Spleen (tissue), 11 donors: ENCODE measurements at regions not wholly inside any gene's neighbourhood (a gene's known extent, or its start where the extent isn't known, plus 50 kb on each side); places are given as distances from the start of the nearest gene placed in this dataset.
"Not testable (repeated sequence)": the region's sequence is repeated elsewhere in the genome, so short reads cannot be mapped to it uniquely, and the experiment has no call there.

Source experiments
- DNase-seq: peaks from one replicate; pipeline ENCODE4 v3.0.0-alpha.2; 2020
- H3K27ac ChIP-seq, 8 donors: fragments of 200-600 bp; sonication (generic) in 7 of 8; 1 replicate in 4 of 8; 2 replicates in 4 of 8; pipeline versions ENCODE4 v1.5.0 to v1.8.0; 2016 to 2021; ENCODE audit warnings: inconsistent platforms in 4 of 8, mild to moderate bottlenecking in 4 of 8, moderate library complexity in 1 of 8
- H3K27me3 ChIP-seq, 7 donors: fragments of 200-600 bp; sonication (generic) in 6 of 7; replicated peaks in 1 of 7; 1 replicate in 4 of 7; 2 replicates in 3 of 7; pipeline versions ENCODE4 v1.5.0 to v1.8.0; 2016 to 2021; ENCODE audit warnings: inconsistent platforms in 3 of 7, mild to moderate bottlenecking in 1 of 7
- H3K36me3 ChIP-seq, 6 donors: fragments of 200-600 bp; sonication (generic) in 5 of 6; 1 replicate in 4 of 6; 2 replicates in 2 of 6; pipeline versions ENCODE4 v1.5.0 to v1.8.0; 2016 to 2021; ENCODE audit warnings: inconsistent platforms in 2 of 6
- H3K4me1 ChIP-seq, 6 donors: fragments of 200-600 bp; sonication (generic) in 5 of 6; 1 replicate in 3 of 6; 2 replicates in 3 of 6; pipeline versions ENCODE4 v1.5.0 to v1.8.0; 2016 to 2021; ENCODE audit warnings: inconsistent platforms in 3 of 6
- H3K4me3 ChIP-seq, 8 donors: fragments of 200-600 bp; sonication (generic) in 7 of 8; 1 replicate in 4 of 8; 2 replicates in 4 of 8; pipeline versions ENCODE4 v1.5.0 to v1.8.0; 2016 to 2021; ENCODE audit warnings: inconsistent platforms in 4 of 8, mild to moderate bottlenecking in 4 of 8, moderate library complexity in 2 of 8
- H3K9me3 ChIP-seq, 8 donors: fragments of 200-600 bp; sonication (generic) in 7 of 8; 1 replicate in 4 of 8; 2 replicates in 4 of 8; pipeline versions ENCODE4 v1.5.0 to v1.8.0; 2016 to 2021; ENCODE audit warnings: inconsistent platforms in 4 of 8
- CTCF ChIP-seq, 11 experiments: fragments of 200-600 bp in 7 of 11; fragments of 450-650 bp in 4 of 11; sonication (generic) in 4 of 11; IDR thresholded peaks in 8 of 11; conservative IDR thresholded peaks in 3 of 11; 1 replicate in 7 of 11; 2 replicates in 4 of 11; pipeline versions ENCODE4 v1.4.0 to v1.8.0; 2016 to 2021; ENCODE audit warnings: antibody characterized with exemption in 11 of 11, inconsistent platforms in 4 of 11, mild to moderate bottlenecking in 1 of 11
- POLR2A ChIP-seq, 3 donors: fragments of 450-650 bp; IDR thresholded peaks; one replicate each; pipeline ENCODE4 v1.5.1; 2017; ENCODE audit warnings: antibody characterized with exemption in 3 of 3, mild to moderate bottlenecking in 1 of 3
- POLR2AphosphoS5 ChIP-seq, 3 donors: sonication (generic); formaldehyde crosslinking; IDR thresholded peaks; one replicate each; pipeline ENCODE4 v1.5.1; 2017; ENCODE audit warnings: antibody characterized with exemption in 3 of 3
- WGBS, 5 donors: extraction: QIAGEN DNeasy Blood & Tissue Kit in 3 of 5; methylation state at CpG; one replicate each; pipeline versions ENCODE4 v1.1.5 to v1.1.7; 2013 to 2018; 5-methylcytosine and 5-hydroxymethylcytosine counted together
- intact Hi-C: fragments of 100-400 bp; cut with DNase I; formaldehyde crosslinking; loops from one replicate; pipeline ENCODE4 v1.15.0; 2023; ENCODE audit warnings: low total_unique reads
- donor health status: healthy with polysubstance abuse.
- donor health status: DM: no; HTN: no; CAD: no; lungs with moderate emphysema.
- donor health status: DM: no; HTN: no; CAD: no.
- donor health status: Bipolar disorder and iron deficiency.
- donor health status: healthy.
- donor health status: DM: no; HTN: no; CAD: no.
- donor health status: DM: yes; HTN: yes; CAD: no.

GRCh38 chr11:112620621-112621394, 340.4 kb upstream of the NCAM1 start:
- 42 to 62% (median 48%) methylated on average over 6 to 7 of the region's 7 CpGs for WGBS, 5 donors
- H3K27ac ChIP-seq: peak overlapping the region in 2 of 8 donors; percentile 34 to 56

GRCh38 chr11:112623057-112623456, 338.2 kb upstream of the NCAM1 start:
- H3K4me3 ChIP-seq: no peak overlapping the region
- intact Hi-C loops: no loop called here
- no peaks in the 10 kb centered on the region for H3K4me1 ChIP-seq
- 38 to 54% (median 42%) methylated on average over 1 of the region's 1 CpG for WGBS, 5 donors
- H3K27ac ChIP-seq: no peak overlapping the region
- no peak for DNase-seq
- TF ChIP-seq POLR2A (IDR thresholded peaks at IDR 0.05) (no peak), CTCF (IDR thresholded peaks at IDR 0.05 in 8 of 11, conservative IDR thresholded peaks at IDR 0.05 in 3 of 11) (no peak), POLR2AphosphoS5 (IDR thresholded peaks at IDR 0.05) (no peak)
- peaks cover 0 to 8% (median 0%) of the 10 kb centered on the region in 7 donors for H3K27me3 ChIP-seq
- no peaks in the 10 kb centered on the region for H3K36me3 ChIP-seq
- no peaks in the 10 kb centered on the region for H3K9me3 ChIP-seq

More at GRCh38 chr11:112620621-112621394, 340.4 kb upstream of the NCAM1 start:
- Histone ChIP-seq H3K9me3 (no peaks in the 10 kb centered on the region), H3K4me1 (no peaks in the 10 kb centered on the region), H3K27me3 (peaks cover 0 to 10% (median 0%) of the 10 kb centered on the region in 7 donors), H3K36me3 (no peaks in the 10 kb centered on the region), H3K4me3 (no peak overlapping the region)
- intact Hi-C loops: no loop called here
- DNase-seq: no peak
- TF ChIP-seq CTCF (IDR thresholded peaks at IDR 0.05 in 8 of 11, conservative IDR thresholded peaks at IDR 0.05 in 3 of 11): no peak
- no peak for TF ChIP-seq POLR2A (IDR thresholded peaks at IDR 0.05)
- no peak for TF ChIP-seq POLR2AphosphoS5 (IDR thresholded peaks at IDR 0.05)

GRCh38 chr11:112624431-112624830, 336.8 kb upstream of the NCAM1 start:
- intact Hi-C loops: no loop called here
- Histone ChIP-seq H3K27me3 (peaks cover 0 to 3% (median 0%) of the 10 kb centered on the region in 7 donors), H3K36me3 (no peaks in the 10 kb centered on the region), H3K27ac (no peak overlapping the region), H3K4me1 (no peaks in the 10 kb centered on the region), H3K4me3 (no peak overlapping the region), H3K9me3 (no peaks in the 10 kb centered on the region)
- no peak for DNase-seq
- WGBS, 5 donors: 68 to 80% (median 79%) methylated on average over 4 of the region's 4 CpGs
- TF ChIP-seq POLR2AphosphoS5 (IDR thresholded peaks at IDR 0.05) (no peak), POLR2A (IDR thresholded peaks at IDR 0.05) (no peak), CTCF (IDR thresholded peaks at IDR 0.05 in 8 of 11, conservative IDR thresholded peaks at IDR 0.05 in 3 of 11) (no peak)

DNA sequence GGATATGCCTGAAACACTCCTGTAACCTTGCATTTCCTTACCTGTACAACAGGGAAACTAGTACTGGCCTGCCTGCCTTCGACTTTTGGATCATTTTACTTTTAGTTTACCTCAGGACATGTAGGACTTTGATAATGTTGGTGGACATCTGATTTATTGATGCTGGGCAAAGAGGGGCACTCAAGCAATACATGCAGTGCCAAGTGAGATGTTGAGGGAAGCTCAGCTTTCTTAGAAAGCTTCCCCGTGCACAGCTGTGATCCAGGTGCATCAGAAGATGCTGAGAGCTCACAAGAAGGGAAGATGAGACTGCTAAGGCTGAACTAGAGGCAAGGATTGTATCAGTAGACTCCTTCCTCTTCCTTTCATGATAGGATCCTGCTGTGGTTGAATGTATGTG, 336.2 kb upstream of the NCAM1 start:
- H3K27ac ChIP-seq, H3K4me3 ChIP-seq, H3K36me3 ChIP-seq, H3K4me1 ChIP-seq, intact Hi-C loops, H3K9me3 ChIP-seq, DNase-seq, H3K27me3 ChIP-seq: not testable (repeated sequence)
- 44 to 80% (median 68%) methylated on average over 2 of the region's 2 CpGs for WGBS, 5 donors
